ENCODE measurements at regions not wholly inside any gene's neighbourhood (a gene's known extent, or its start where the extent isn't known, plus 50 kb on each side); places are given as distances from the start of the nearest gene placed in this dataset.

DNA sequence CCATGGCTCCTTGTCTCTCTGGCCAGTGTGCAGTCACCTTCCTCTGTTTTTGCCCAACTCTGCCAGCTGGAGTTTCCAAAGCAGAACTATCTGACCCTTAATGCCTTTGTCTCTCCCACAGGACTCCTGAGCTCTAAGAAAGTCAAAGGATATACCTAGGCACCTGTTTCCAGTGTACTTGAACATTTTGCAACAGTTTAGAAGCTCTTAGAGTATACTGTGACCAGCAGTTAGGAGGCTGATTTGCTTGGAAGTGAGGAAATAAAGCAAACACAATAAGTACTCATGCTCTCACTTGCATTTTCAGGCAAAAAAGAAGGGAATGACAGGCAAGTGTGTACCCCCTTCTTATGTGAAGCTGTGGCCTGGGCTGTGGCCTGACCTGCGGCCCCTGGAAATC lies 204.3 kb upstream of the PLET1 start:
- Histone ChIP-seq H3K4me3 (replicated peaks in 1 of 3; ENCODE audit: insufficient read depth in 1 of 3, low read depth in 2 of 3, low read length in 3 of 3) (no peak overlapping the region), H3K4me1 (ENCODE audit: insufficient read depth, low read length) (no peaks in the 10 kb centered on the region), H3K79me2 (ENCODE audit: insufficient read depth, low read length) (no peaks in the 10 kb centered on the region), H4K20me1 (ENCODE audit: insufficient read depth, low read length) (no peaks in the 10 kb centered on the region), H3K27me3 (ENCODE audit: control insufficient read depth in 1 of 2, insufficient read depth in 2 of 2, low read length in 2 of 2) (peaks cover 0 to 7% of the 10 kb centered on the region in 2 experiments; a peak in 2 of 5 replicates), H3K9ac (ENCODE audit: insufficient read depth, low read depth, low read length) (no peak overlapping the region), H3K9me3 (ENCODE audit: low read length) (no peaks in the 10 kb centered on the region), H3K36me3 (replicated peaks in 1 of 2; ENCODE audit: control insufficient read depth in 1 of 2, insufficient read depth in 2 of 2, low read length in 2 of 2) (no peaks in the 10 kb centered on the region), H2AFZ (ENCODE audit: low read length) (no peak overlapping the region), H3K27ac (ENCODE audit: extremely low read length, insufficient read depth, low read length) (no peak overlapping the region), H3K4me2 (ENCODE audit: low read depth, low read length) (no peak overlapping the region)
- DNase-seq (ENCODE audit: low spot score) (no peak), ATAC-seq (no peak), FAIRE-seq (no peak)
- no TSS peak for BruUV-seq (replicated peaks)
- ChIA-PET POLR2A (no interaction called here), CTCF (ENCODE audit: low intra/inter-chr PET ratio, low total read pairs) (no interaction called here)
- in situ Hi-C loops (cut with HindIII; ENCODE audit: extremely low pct_ligation_motif_present, low pct_unique_long_range_greater_than_20kb) (no loop called here), intact Hi-C loops (cut with micrococcal nuclease; ENCODE audit: unreplicated experiment) (no loop called here)
- TF ChIP-seq HOXD1 (CRISPR knock-in tag; IDR thresholded peaks at IDR 0.05): no peak
- no peak for TF ChIP-seq E2F1 (CRISPR knock-in tag; IDR thresholded peaks at IDR 0.05)
- no peak for TF ChIP-seq ZNF260 (CRISPR knock-in tag; IDR thresholded peaks at IDR 0.05; ENCODE audit: borderline replicate concordance, low read depth)
- no peak for TF ChIP-seq ZMAT3 (CRISPR knock-in tag; conservative IDR thresholded peaks at IDR 0.05)
- TF ChIP-seq ZNF761 (CRISPR knock-in tag; conservative IDR thresholded peaks at IDR 0.05): no peak
- TF ChIP-seq ELF4 (CRISPR knock-in tag; IDR thresholded peaks at IDR 0.05; ENCODE audit: borderline replicate concordance): no peak
- TF ChIP-seq ATF5 (CRISPR knock-in tag; IDR thresholded peaks at IDR 0.05; ENCODE audit: low read depth): no peak
- no peak for TF ChIP-seq CCAR2 (optimal IDR thresholded peaks at IDR 0.05; ENCODE audit: low read depth, low read length)
- TF ChIP-seq ATF1 (CRISPR knock-in tag; IDR thresholded peaks at IDR 0.05): no peak
- TF ChIP-seq SNAPC5 (CRISPR knock-in tag; IDR thresholded peaks at IDR 0.05; ENCODE audit: borderline replicate concordance): no peak
- no peak for TF ChIP-seq JDP2 (CRISPR knock-in tag; IDR thresholded peaks at IDR 0.05; ENCODE audit: borderline replicate concordance)
- 0% methylated on average over 1 of the region's 1 CpG for whole genome bisulfite sequencing (ENCODE audit: low lambda C conversion rate)

Data from HepG2 (cell line).